Keratinocyte (primary cell): ENCODE measurements at regions not wholly inside any gene's neighbourhood (a gene's known extent, or its start where the extent isn't known, plus 50 kb on each side); places are given as distances from the start of the nearest gene placed in this dataset.

Experiments
- DNase-seq: peaks from one replicate; pipeline ENCODE4 v3.0.0-alpha.2; 2011; ENCODE audit warnings: low read depth, missing footprints, low spot score
- FAIRE-seq: peaks from 2 replicates; lab custom pipeline; 2011; peaks lifted over from hg19 to GRCh38; lab: Jason Lieb, UNC
- H2AFZ ChIP-seq: 2 replicates; pipeline ENCODE4 v1.6.0; 2012; ENCODE audit warnings: low read length, control low read depth, inconsistent platforms; ENCODE audit not compliant: control insufficient read depth
- H3K27ac ChIP-seq: 2 replicates; pipeline ENCODE4 v1.5.1; 2011; ENCODE audit warnings: low read length; ENCODE audit not compliant: control insufficient read depth, insufficient read depth
- H3K27me3 ChIP-seq: 3 replicates; pipeline ENCODE4 v1.6.0; 2011; ENCODE audit warnings: low read length; ENCODE audit not compliant: control insufficient read depth, insufficient read depth; ENCODE audit errors: extremely low read depth
- H3K36me3 ChIP-seq, 2 experiments: 2 replicates in 1 of 2; 3 replicates in 1 of 2; pipeline ENCODE4 v1.5.1; 2011; ENCODE audit warnings: low read length in 2 of 2, mild to moderate bottlenecking in 1 of 2; ENCODE audit not compliant: control insufficient read depth in 2 of 2, insufficient read depth in 2 of 2; ENCODE audit errors: extremely low read depth in 1 of 2
- H3K4me1 ChIP-seq: 3 replicates; pipeline ENCODE4 v1.5.1; 2011; ENCODE audit warnings: low read length; ENCODE audit not compliant: control insufficient read depth, insufficient read depth; ENCODE audit errors: extremely low read depth
- H3K4me2 ChIP-seq: 3 replicates; pipeline ENCODE4 v1.6.0; 2011; ENCODE audit warnings: low read depth, low read length; ENCODE audit not compliant: control insufficient read depth, insufficient read depth; ENCODE audit errors: extremely low read depth
- H3K4me3 ChIP-seq, 3 experiments: fragments of 200-600 bp in 1 of 3; sonication (generic) in 1 of 3; 2 replicates in 2 of 3; 3 replicates in 1 of 3; pipeline ENCODE4 v1.5.1; 2011 to 2016; ENCODE audit warnings: low read length in 3 of 3, mild to moderate bottlenecking in 3 of 3, control low read depth in 2 of 3, inconsistent platforms in 1 of 3, low read depth in 1 of 3, mixed read lengths in 1 of 3, mixed run types in 1 of 3, moderate library complexity in 1 of 3; ENCODE audit not compliant: control insufficient read depth in 2 of 3, insufficient read depth in 2 of 3; ENCODE audit errors: extremely low read depth in 1 of 3
- H3K79me2 ChIP-seq: 2 replicates; pipeline ENCODE4 v1.6.0; 2012; ENCODE audit warnings: low read length; ENCODE audit not compliant: control insufficient read depth, insufficient read depth
- H3K9ac ChIP-seq: 3 replicates; pipeline ENCODE4 v1.6.0; 2011; ENCODE audit warnings: low read length; ENCODE audit not compliant: control insufficient read depth, insufficient read depth; ENCODE audit errors: extremely low read depth
- H3K9me1 ChIP-seq: 3 replicates; pipeline ENCODE4 v1.6.0; 2011; ENCODE audit warnings: low read length; ENCODE audit not compliant: control insufficient read depth, insufficient read depth; ENCODE audit errors: extremely low read depth
- H3K9me3 ChIP-seq: 2 replicates; pipeline ENCODE4 v1.5.1; 2012; ENCODE audit warnings: low read depth, low read length; ENCODE audit not compliant: control insufficient read depth
- H4K20me1 ChIP-seq: 3 replicates; pipeline ENCODE4 v1.6.0; 2011; ENCODE audit warnings: low read length; ENCODE audit not compliant: control insufficient read depth, insufficient read depth; ENCODE audit errors: extremely low read depth
- CTCF ChIP-seq, 3 experiments: IDR thresholded peaks in 1 of 3; conservative IDR thresholded peaks in 1 of 3; optimal IDR thresholded peaks in 1 of 3; 2 replicates in 2 of 3; 3 replicates in 1 of 3; pipeline versions ENCODE3 to v1.5.1; 2011; ENCODE audit warnings: low read length in 3 of 3, mild to moderate bottlenecking in 3 of 3, moderate library complexity in 2 of 3, control low read depth in 1 of 3, inconsistent platforms in 1 of 3; ENCODE audit not compliant: insufficient read depth in 2 of 3; ENCODE audit errors: extremely low read depth in 1 of 3
- EZH2 ChIP-seq: IDR thresholded peaks from one replicate; pipeline ENCODE4 v1.6.1; 2012; ENCODE audit warnings: inconsistent platforms, mild to moderate bottlenecking, low read length, moderate library complexity
- dilution Hi-C: fragments of 300-500 bp; cut with MboI; formaldehyde crosslinking; loops from one replicate; pipeline ENCODE4 v1.7.0; 2020; ENCODE audit warnings: low sequenced_read_pairs; ENCODE audit not compliant: extremely low pct_ligation_motif_present

GRCh38 chr20:9955646-9956045 lies 79.1 kb upstream of the ANKEF1 start:
- no peak overlapping the region for H3K4me2 ChIP-seq

GRCh38 chr20:9949563-9949962 lies 85.2 kb upstream of the ANKEF1 start:
- no peak overlapping the region for H3K9ac ChIP-seq
- DNase-seq: no peak
- no peak for FAIRE-seq
- no peaks in the 10 kb centered on the region for H3K9me1 ChIP-seq
- no peaks in the 10 kb centered on the region for H3K27me3 ChIP-seq
- H3K4me1 ChIP-seq: peaks cover 10% of the 10 kb centered on the region
- dilution Hi-C loops: no loop called here
- TF ChIP-seq EZH2 (no peak), CTCF (optimal IDR thresholded peaks at IDR 0.05 in 1 of 3, IDR thresholded peaks at IDR 0.05 in 1 of 3, conservative IDR thresholded peaks at IDR 0.05 in 1 of 3; ENCODE audit: extremely low read depth in 1 of 3, insufficient read depth in 2 of 3, low read length in 3 of 3) (no peak)
- H4K20me1 ChIP-seq: no peaks in the 10 kb centered on the region
- no peaks in the 10 kb centered on the region for H3K79me2 ChIP-seq
- no peak overlapping the region for H3K27ac ChIP-seq
- no peak overlapping the region for H3K4me2 ChIP-seq
- H3K4me3 ChIP-seq: no peak overlapping the region
- no peaks in the 10 kb centered on the region for H3K9me3 ChIP-seq
- no peaks in the 10 kb centered on the region for H3K36me3 ChIP-seq
- no peak overlapping the region for H2AFZ ChIP-seq

More at GRCh38 chr20:9955646-9956045, 79.1 kb upstream of the ANKEF1 start:
- dilution Hi-C loops: no loop called here
- TF ChIP-seq CTCF (optimal IDR thresholded peaks at IDR 0.05 in 1 of 3, IDR thresholded peaks at IDR 0.05 in 1 of 3, conservative IDR thresholded peaks at IDR 0.05 in 1 of 3; ENCODE audit: extremely low read depth in 1 of 3, insufficient read depth in 2 of 3, low read length in 3 of 3): no peak
- no peak for TF ChIP-seq EZH2
- peak; percentile 69 for FAIRE-seq
- Histone ChIP-seq H3K9me1 (no peaks in the 10 kb centered on the region), H3K4me3 (no peak overlapping the region), H3K9ac (no peak overlapping the region), H3K27me3 (no peaks in the 10 kb centered on the region), H3K27ac (no peak overlapping the region), H3K36me3 (no peaks in the 10 kb centered on the region), H3K4me1 (peaks cover 3% of the 10 kb centered on the region), H2AFZ (no peak overlapping the region), H3K79me2 (no peaks in the 10 kb centered on the region), H4K20me1 (no peaks in the 10 kb centered on the region), H3K9me3 (no peaks in the 10 kb centered on the region)
- no peak for DNase-seq
